ENCODE measurements at regions not wholly inside any gene's neighbourhood (a gene's known extent, or its start where the extent isn't known, plus 50 kb on each side); places are given as distances from the start of the nearest gene placed in this dataset.

DNA sequence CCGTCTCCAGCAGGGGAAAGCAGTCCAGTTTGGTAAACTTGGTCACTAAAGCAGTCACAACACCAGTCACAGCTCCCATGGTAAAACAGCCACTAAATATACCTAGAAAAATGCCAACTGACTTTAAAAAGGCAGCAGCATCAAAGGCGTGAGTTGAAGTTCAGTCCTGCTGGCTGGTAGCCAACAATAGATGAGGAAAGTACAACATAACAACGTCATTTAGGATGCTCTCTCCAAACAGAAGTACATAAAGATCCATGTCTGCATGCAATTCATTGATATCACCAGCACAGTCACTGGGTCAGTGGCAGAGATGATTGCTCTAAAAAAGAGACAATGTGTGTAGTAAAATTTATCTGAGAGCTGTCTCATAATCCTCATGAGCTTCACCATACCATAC, 59.3 kb upstream of the TMPO start:
- DNase-seq, result no peak

DNA sequence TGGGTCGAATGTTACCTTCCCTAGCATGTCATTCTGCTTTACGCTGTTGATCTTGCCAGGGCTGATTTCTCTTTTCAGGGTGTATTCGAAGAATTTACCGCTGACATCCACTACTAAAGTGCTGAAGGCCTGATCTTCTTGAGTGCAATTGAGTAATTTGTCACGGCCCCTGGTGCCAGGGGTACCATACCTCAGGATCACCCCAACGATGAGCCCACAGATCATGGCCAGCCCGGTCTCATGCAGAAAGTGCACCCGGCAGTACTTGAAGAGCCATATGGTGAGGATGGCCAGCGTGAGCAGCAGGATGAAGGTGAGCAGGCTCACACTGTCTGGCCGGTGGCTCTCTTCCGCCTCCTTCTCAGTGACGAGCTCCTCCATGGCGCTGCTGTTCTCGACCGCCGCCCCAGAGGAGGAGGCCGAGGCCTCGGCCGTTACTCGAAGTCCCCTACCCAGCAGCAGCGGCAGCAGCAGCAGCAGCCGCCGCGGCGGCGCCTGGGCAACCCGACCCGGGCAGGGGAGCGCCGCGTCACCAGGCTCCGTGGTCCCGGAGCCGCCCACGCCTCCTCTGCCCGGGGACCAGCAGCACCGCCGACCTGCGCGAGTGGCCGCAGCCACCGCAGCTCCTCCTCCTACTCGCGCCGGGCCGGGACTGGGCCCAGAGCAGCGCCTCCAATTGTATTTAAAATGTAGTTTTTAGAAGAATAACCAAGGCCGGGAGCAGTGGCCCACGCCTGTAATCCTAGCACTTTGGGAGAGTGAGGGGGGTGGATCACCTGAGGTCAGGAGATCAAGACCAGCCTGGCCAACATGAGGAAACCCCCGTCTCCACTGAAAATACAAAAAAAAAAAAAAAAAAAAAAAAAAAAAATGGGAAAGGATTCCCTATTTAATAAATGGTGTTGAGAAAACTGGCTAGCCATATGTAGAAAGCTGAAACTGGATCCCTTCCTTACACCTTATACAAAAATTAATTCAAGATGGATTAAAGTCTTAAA, 58.5 kb upstream of the TMPO start:
- peak; percentile 22 for DNase-seq

DNA sequence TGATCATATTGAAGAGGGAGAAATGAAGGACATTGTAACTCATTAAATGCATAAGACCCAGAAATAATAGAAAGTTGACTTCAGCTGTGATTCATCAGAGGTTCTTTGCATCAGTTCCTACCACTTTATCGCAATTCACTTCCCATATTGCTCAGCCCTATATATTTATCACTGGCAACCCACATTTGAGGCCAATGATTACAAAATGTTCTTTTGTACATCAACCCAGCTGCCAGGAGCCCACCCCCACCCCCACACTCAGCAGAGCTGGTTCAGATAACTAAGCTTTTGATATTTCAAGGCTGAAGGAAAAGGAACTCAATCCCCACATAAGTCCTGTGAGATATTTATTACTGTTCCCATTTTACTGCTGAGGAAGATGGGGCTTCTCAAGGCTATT, 51.2 kb upstream of the TMPO start:
- DNase-seq, result no peak

DNA sequence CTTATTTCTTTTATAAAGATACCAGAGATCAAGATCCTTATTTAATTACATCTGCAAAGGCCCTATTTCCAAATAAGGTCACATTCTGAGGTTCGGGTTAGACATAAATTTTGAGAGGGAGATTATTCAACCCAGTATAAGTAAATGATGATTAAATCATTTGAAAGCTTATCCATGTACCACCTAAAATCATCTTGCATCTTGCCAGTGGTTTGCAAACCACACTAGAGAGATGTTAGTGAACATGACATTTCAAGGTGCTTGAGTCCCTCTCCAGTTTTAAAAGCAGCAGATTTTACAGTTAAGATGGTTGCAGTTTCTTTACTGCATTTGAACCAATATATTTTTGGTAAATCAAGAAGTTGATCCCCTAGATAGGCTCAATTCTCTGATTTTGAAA, 49.9 kb upstream of the TMPO start:
- DNase-seq, result no peak
